IMR-90 (cell line): ENCODE measurements at regions not wholly inside any gene's neighbourhood (a gene's known extent, or its start where the extent isn't known, plus 50 kb on each side); places are given as distances from the start of the nearest gene placed in this dataset.

Experiments used
- ATAC-seq: fragments of 200-7000 bp; cut with Tn5 transposase; 2 replicates; pipeline ENCODE4 v1.9.1; 2020; ENCODE audit warnings: low read depth, mild to moderate bottlenecking, moderate library complexity
- BruUV-seq: library from RNA; stranded (reverse); fragments of 400-500 nt; replicated peaks from 2 replicates; lab custom pipeline; 2021; lab: Mats Ljungman, UMichigan
- CTCF ChIA-PET: fragments of 300-600 bp; formaldehyde crosslinking; extraction: SDS; loops from one replicate; lab custom pipeline; 2021; ENCODE audit warnings: antibody characterized with exemption; lab: Yijun Ruan, JAX
- POLR2A ChIA-PET: fragments of 300-600 bp; sonication (Branson Sonifier 250); formaldehyde crosslinking; loops from one replicate; lab custom pipeline; 2022; ENCODE audit warnings: antibody characterized with exemption; ENCODE audit not compliant: unreplicated experiment; lab: Charles Lee
- DNase-seq: peaks from one replicate; pipeline ENCODE4 v3.0.0; 2013
- H2AFZ ChIP-seq: replicated peaks from 2 replicates; pipeline ENCODE3; 2013; ENCODE audit warnings: low read length, mild to moderate bottlenecking; ENCODE audit not compliant: poor library complexity
- H2AK5ac ChIP-seq: 2 replicates; pipeline ENCODE4 v1.6.1; 2013; ENCODE audit warnings: low read depth, low read length, inconsistent platforms
- H2AK9ac ChIP-seq: replicated peaks from 2 replicates; pipeline ENCODE3; 2013; ENCODE audit warnings: mild to moderate bottlenecking, low read depth, low read length, moderate library complexity; ENCODE audit not compliant: poor library complexity
- H2BK120ac ChIP-seq: 2 replicates; pipeline ENCODE4 v1.6.1; 2013; ENCODE audit warnings: low read depth, low read length, inconsistent platforms
- H2BK15ac ChIP-seq: 3 replicates; pipeline ENCODE4 v1.6.1; 2013; ENCODE audit warnings: low read depth, low read length, inconsistent platforms
- H2BK20ac ChIP-seq: 2 replicates; pipeline ENCODE4 v1.6.1; 2013; ENCODE audit warnings: low read depth, mild to moderate bottlenecking, inconsistent platforms, low read length, moderate library complexity
- H2BK5ac ChIP-seq: 2 replicates; pipeline ENCODE4 v1.6.1; 2013; ENCODE audit warnings: mild to moderate bottlenecking, low read depth, low read length, inconsistent platforms; ENCODE audit not compliant: poor library complexity, severe bottlenecking
- H3K14ac ChIP-seq: replicated peaks from 2 replicates; pipeline ENCODE4 v1.6.1; 2013; ENCODE audit warnings: low read depth, low read length, inconsistent platforms
- H3K18ac ChIP-seq: 2 replicates; pipeline ENCODE4 v1.6.1; 2013; ENCODE audit warnings: low read depth, low read length, control low read depth
- H3K23ac ChIP-seq: 2 replicates; pipeline ENCODE4 v1.6.1; 2013; ENCODE audit warnings: low read depth, low read length, inconsistent platforms
- H3K27ac ChIP-seq: 2 replicates; pipeline ENCODE4 v1.5.1; 2013; ENCODE audit warnings: mild to moderate bottlenecking, control low read depth, low read length; ENCODE audit not compliant: insufficient read depth
- H3K27me3 ChIP-seq: 2 replicates; pipeline ENCODE4 v1.6.1; 2013; ENCODE audit warnings: low read length; ENCODE audit not compliant: control insufficient read depth, insufficient read depth
- H3K36me3 ChIP-seq: 2 replicates; pipeline ENCODE4 v1.6.1; 2013; ENCODE audit warnings: low read length, mixed read lengths; ENCODE audit not compliant: control insufficient read depth, insufficient read depth
- H3K4ac ChIP-seq: 2 replicates; pipeline ENCODE4 v1.6.1; 2013; ENCODE audit warnings: low read depth, low read length, inconsistent platforms
- H3K4me1 ChIP-seq: 2 replicates; pipeline ENCODE4 v1.6.1; 2013; ENCODE audit warnings: low read length, mixed read lengths; ENCODE audit not compliant: control insufficient read depth, insufficient read depth
- H3K4me2 ChIP-seq: 2 replicates; pipeline ENCODE4 v1.6.1; 2013; ENCODE audit warnings: low read depth, mild to moderate bottlenecking, control low read depth, low read length, moderate library complexity
- H3K4me3 ChIP-seq: 2 replicates; pipeline ENCODE4 v1.5.1; 2013; ENCODE audit warnings: low read depth, mild to moderate bottlenecking, control low read depth, low read length, moderate library complexity; ENCODE audit not compliant: insufficient read depth
- H3K56ac ChIP-seq: 2 replicates; pipeline ENCODE4 v1.6.1; 2013; ENCODE audit warnings: low read length, inconsistent platforms; ENCODE audit not compliant: insufficient read depth; ENCODE audit errors: extremely low read depth
- H3K79me1 ChIP-seq, 2 experiments: 2 replicates each; pipeline ENCODE4 v1.6.1; 2013; ENCODE audit warnings: low read length in 2 of 2, inconsistent platforms in 1 of 2, low read depth in 1 of 2
- H3K9ac ChIP-seq: 2 replicates; pipeline ENCODE4 v1.6.1; 2013; ENCODE audit warnings: low read depth, low read length, control low read depth
- H3K9me1 ChIP-seq: 2 replicates; pipeline ENCODE4 v1.6.1; 2013; ENCODE audit warnings: low read length, inconsistent platforms; ENCODE audit not compliant: insufficient read depth
- H3K9me3 ChIP-seq: 2 replicates; pipeline ENCODE4 v1.6.1; 2013; ENCODE audit warnings: low read length; ENCODE audit not compliant: control insufficient read depth, insufficient read depth
- H4K20me1 ChIP-seq: 2 replicates; pipeline ENCODE4 v1.6.1; 2013; ENCODE audit warnings: low read length, inconsistent platforms; ENCODE audit not compliant: insufficient read depth
- H4K5ac ChIP-seq: 2 replicates; pipeline ENCODE4 v1.6.1; 2013; ENCODE audit warnings: mild to moderate bottlenecking, low read depth, low read length, control low read depth
- H4K8ac ChIP-seq, 2 experiments: 2 replicates each; pipeline ENCODE4 v1.6.1; 2013; ENCODE audit warnings: low read depth in 2 of 2, low read length in 2 of 2, control low read depth in 1 of 2, inconsistent platforms in 1 of 2
- H4K91ac ChIP-seq: 2 replicates; pipeline ENCODE4 v1.6.1; 2013; ENCODE audit warnings: low read depth, low read length, inconsistent platforms; ENCODE audit not compliant: insufficient read depth
- CEBPB ChIP-seq: IDR thresholded peaks from 2 replicates; pipeline ENCODE4 v1.6.1; 2012; ENCODE audit warnings: low read depth, low read length, improper control_type of control experiment
- ELK1 ChIP-seq: fragments of 150-350 bp; IDR thresholded peaks from 2 replicates; pipeline ENCODE4 v1.6.1; 2016; ENCODE audit warnings: low read depth, mild to moderate bottlenecking, low read length, moderate library complexity, borderline replicate concordance
- MAFK ChIP-seq: IDR thresholded peaks from 2 replicates; pipeline ENCODE4 v1.6.1; 2012; ENCODE audit warnings: low read depth, low read length, improper control_type of control experiment
- MXI1 ChIP-seq: IDR thresholded peaks from 2 replicates; pipeline ENCODE4 v1.6.1; 2012; ENCODE audit warnings: low read depth, mild to moderate bottlenecking, low read length, moderate library complexity, borderline replicate concordance
- POLR2A ChIP-seq: IDR thresholded peaks from 2 replicates; pipeline ENCODE4 v1.6.1; 2012; ENCODE audit warnings: mild to moderate bottlenecking, low read depth, low read length
- RAD21 ChIP-seq: IDR thresholded peaks from 2 replicates; pipeline ENCODE4 v1.6.1; 2012; ENCODE audit warnings: low read length, improper control_type of control experiment
- RCOR1 ChIP-seq: IDR thresholded peaks from 2 replicates; pipeline ENCODE4 v1.6.1; 2012; ENCODE audit warnings: mild to moderate bottlenecking, low read length, improper control_type of control experiment; ENCODE audit not compliant: insufficient replicate concordance
- RFX5 ChIP-seq: IDR thresholded peaks from 2 replicates; pipeline ENCODE4 v1.8.0; 2012; ENCODE audit warnings: low read depth, mild to moderate bottlenecking, low read length, moderate library complexity
- WGBS, 2 experiments: methylation state at CpG; one replicate each; pipeline versions ENCODE4 v1.1.5 to v1.1.7; 2013; ENCODE audit warnings: missing lambda C conversion rate in 2 of 2; ENCODE audit not compliant: insufficient read length in 1 of 2; ENCODE audit errors: extremely low coverage in 2 of 2; 5-methylcytosine and 5-hydroxymethylcytosine counted together
- dilution Hi-C: fragments of 300-500 bp; cut with HindIII; formaldehyde crosslinking; loops from one replicate; pipeline ENCODE4 v1.14.3; 2018; ENCODE audit warnings: low sequenced_read_pairs; ENCODE audit not compliant: unreplicated experiment
- in situ Hi-C: fragments of 300-500 bp; cut with MboI; formaldehyde crosslinking; loops from 3 replicates; pipeline ENCODE4 v1.14.3; 2019; ENCODE audit warnings: low sequenced_read_pairs, inconsistent platforms, mixed read lengths
- intact Hi-C: fragments of 100-400 bp; cut with micrococcal nuclease; formaldehyde crosslinking; loops from 2 replicates; pipeline ENCODE4 v1.10.0; 2022
- TF ChIP-seq, protein P1 (sequence below): fragments of 150-350 bp; IDR thresholded peaks from 2 replicates; pipeline ENCODE4 v1.6.1; 2017; ENCODE audit warnings: mild to moderate bottlenecking, antibody characterized with exemption, low read length, low read depth

DNA sequence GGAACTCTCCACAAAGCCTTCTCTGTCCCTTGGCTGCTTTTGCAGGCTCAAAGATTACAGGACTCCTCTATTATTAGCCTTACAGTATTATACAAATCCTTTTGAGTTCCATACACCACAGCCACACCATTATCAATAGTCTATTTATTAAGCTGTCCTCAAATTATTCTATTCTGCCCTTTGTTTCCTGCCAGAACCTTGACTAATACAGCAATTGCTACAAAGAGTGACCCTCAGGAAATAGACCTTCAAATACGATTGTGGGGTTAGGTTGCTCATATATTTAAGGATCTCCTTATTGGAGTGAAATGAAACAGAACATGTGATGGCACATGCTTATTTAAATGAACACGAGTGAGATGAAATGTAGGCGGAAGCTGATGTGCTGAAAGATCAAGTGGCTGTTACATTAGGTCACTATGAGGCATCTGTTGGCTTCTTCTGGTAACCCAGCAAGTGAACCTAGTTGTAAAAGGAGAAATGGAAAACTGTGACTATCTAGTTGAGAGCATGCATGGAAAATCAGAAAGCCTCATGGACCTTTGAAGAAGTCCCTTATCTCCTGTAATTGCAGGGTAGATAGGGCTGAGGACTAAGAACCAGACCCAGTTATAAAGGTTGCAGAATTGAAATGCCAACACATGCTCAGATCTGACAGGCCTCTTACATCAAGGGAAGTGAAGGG lies 75.5 kb downstream of the AVPR1A start:
- Histone ChIP-seq H3K9me3 (no peaks in the 10 kb centered on the region), H3K36me3 (no peaks in the 10 kb centered on the region), H3K56ac (no peak overlapping the region), H3K4ac (no peak overlapping the region), H3K14ac (no peak overlapping the region), H3K18ac (no peak overlapping the region), H2BK20ac (no peak overlapping the region), H3K27me3 (no peaks in the 10 kb centered on the region), H4K5ac (no peak overlapping the region), H3K79me1 (no peaks in the 10 kb centered on the region), H4K20me1 (no peaks in the 10 kb centered on the region), H2BK120ac (no peak overlapping the region), H2AFZ (no peak overlapping the region), H2BK5ac (no peak overlapping the region), H4K8ac (no peak overlapping the region), H3K23ac (no peak overlapping the region), H3K27ac (no peak overlapping the region), H3K9ac (no peak overlapping the region), H2BK15ac (no peak overlapping the region), H2AK5ac (no peak overlapping the region), H3K9me1 (no peaks in the 10 kb centered on the region), H3K4me3 (no peak overlapping the region), H3K4me2 (no peak overlapping the region), H4K91ac (no peak overlapping the region), H2AK9ac (peak overlapping the region; percentile 1), H3K4me1 (no peaks in the 10 kb centered on the region)
- intact Hi-C loops (no loop called here), dilution Hi-C loops (no loop called here), in situ Hi-C loops (no loop called here)
- TF ChIP-seq RFX5 (no peak), MXI1 (no peak), CEBPB (no peak), RCOR1 (no peak), ELK1 (no peak), MAFK (no peak), RAD21 (no peak), POLR2A (no peak)
- TF ChIP-seq, protein P1, sequence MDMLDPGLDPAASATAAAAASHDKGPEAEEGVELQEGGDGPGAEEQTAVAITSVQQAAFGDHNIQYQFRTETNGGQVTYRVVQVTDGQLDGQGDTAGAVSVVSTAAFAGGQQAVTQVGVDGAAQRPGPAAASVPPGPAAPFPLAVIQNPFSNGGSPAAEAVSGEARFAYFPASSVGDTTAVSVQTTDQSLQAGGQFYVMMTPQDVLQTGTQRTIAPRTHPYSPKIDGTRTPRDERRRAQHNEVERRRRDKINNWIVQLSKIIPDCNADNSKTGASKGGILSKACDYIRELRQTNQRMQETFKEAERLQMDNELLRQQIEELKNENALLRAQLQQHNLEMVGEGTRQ: no peak
- CTCF ChIA-PET: no interaction called here
- no CpG with 5 or more reads among the region's 3 CpGs for WGBS, 2 experiments
- no TSS peak for BruUV-seq
- POLR2A ChIA-PET: interaction anchor here (0.6 kb wide), 1 partner anchor 625 kb away, joined by 5 read pairs; no protein-coding TSS in a partner anchor
- no peak for ATAC-seq
- DNase-seq: no peak
